ENCODE measurements at regions not wholly inside any gene's neighbourhood (a gene's known extent, or its start where the extent isn't known, plus 50 kb on each side); places are given as distances from the start of the nearest gene placed in this dataset.
"Not testable (repeated sequence)": the region's sequence is repeated elsewhere in the genome, so short reads cannot be mapped to it uniquely, and the experiment has no call there.

- no peak overlapping the region for H3K4me3 ChIP-seq (ENCODE audit: low read depth, low read length)
- TF ChIP-seq CTCF (IDR thresholded peaks at IDR 0.05; ENCODE audit: low read depth, low read length, missing control alignments): no peak
- DNase-seq (ENCODE audit: low read depth): no peak
- in situ Hi-C loops (cut with HindIII; ENCODE audit: low sequenced_read_pairs): no loop called here
These were observed 290.9 kb downstream of the CD83 start for GRCh38 chr6:14408446-14408845.

GRCh38 chr6:14412026-14412425 lies 294.5 kb downstream of the CD83 start:
- TF ChIP-seq CTCF (IDR thresholded peaks at IDR 0.05; ENCODE audit: low read depth, low read length, missing control alignments): no peak
- in situ Hi-C loops (cut with HindIII; ENCODE audit: low sequenced_read_pairs): no loop called here
- no peak for DNase-seq (ENCODE audit: low read depth)
- no peak overlapping the region for H3K4me3 ChIP-seq (ENCODE audit: low read depth, low read length)

- no peak for TF ChIP-seq CTCF (IDR thresholded peaks at IDR 0.05; ENCODE audit: low read depth, low read length, missing control alignments)
- no peak overlapping the region for H3K4me3 ChIP-seq (ENCODE audit: low read depth, low read length)
- no peak for DNase-seq (ENCODE audit: low read depth)
- in situ Hi-C loops (cut with HindIII; ENCODE audit: low sequenced_read_pairs): no loop called here
These were observed 297.9 kb downstream of the CD83 start for GRCh38 chr6:14415452-14415851.

GRCh38 chr6:14417377-14417776 lies 299.8 kb downstream of the CD83 start:
- no peak for DNase-seq (ENCODE audit: low read depth)
- no peak for TF ChIP-seq CTCF (IDR thresholded peaks at IDR 0.05; ENCODE audit: low read depth, low read length, missing control alignments)
- in situ Hi-C loops (cut with HindIII; ENCODE audit: low sequenced_read_pairs): no loop called here
- H3K4me3 ChIP-seq (ENCODE audit: low read depth, low read length): no peak overlapping the region

- in situ Hi-C loops (cut with HindIII; ENCODE audit: low sequenced_read_pairs); H3K4me3 ChIP-seq (ENCODE audit: low read depth, low read length); DNase-seq (ENCODE audit: low read depth): not testable (repeated sequence)
These were observed 301.7 kb downstream of the CD83 start for GRCh38 chr6:14419224-14419623.

GRCh38 chr6:14422061-14422460 lies 304.5 kb downstream of the CD83 start:
- no peak overlapping the region for H3K4me3 ChIP-seq (ENCODE audit: low read depth, low read length)
- no peak for TF ChIP-seq CTCF (IDR thresholded peaks at IDR 0.05; ENCODE audit: low read depth, low read length, missing control alignments)
- in situ Hi-C loops (cut with HindIII; ENCODE audit: low sequenced_read_pairs): no loop called here
- no peak for DNase-seq (ENCODE audit: low read depth)

- no peak for DNase-seq (ENCODE audit: low read depth)
These were observed 305.3 kb downstream of the CD83 start for GRCh38 chr6:14422917-14423316.

More at GRCh38 chr6:14422917-14423316, 305.3 kb downstream of the CD83 start:
- no peak overlapping the region for H3K4me3 ChIP-seq (ENCODE audit: low read depth, low read length)
- TF ChIP-seq CTCF (IDR thresholded peaks at IDR 0.05; ENCODE audit: low read depth, low read length, missing control alignments): no peak
- in situ Hi-C loops (cut with HindIII; ENCODE audit: low sequenced_read_pairs): no loop called here

Data from astrocyte of the cerebellum (primary cell).